ENCODE measurements at regions not wholly inside any gene's neighbourhood (a gene's known extent, or its start where the extent isn't known, plus 50 kb on each side); places are given as distances from the start of the nearest gene placed in this dataset.

DNA sequence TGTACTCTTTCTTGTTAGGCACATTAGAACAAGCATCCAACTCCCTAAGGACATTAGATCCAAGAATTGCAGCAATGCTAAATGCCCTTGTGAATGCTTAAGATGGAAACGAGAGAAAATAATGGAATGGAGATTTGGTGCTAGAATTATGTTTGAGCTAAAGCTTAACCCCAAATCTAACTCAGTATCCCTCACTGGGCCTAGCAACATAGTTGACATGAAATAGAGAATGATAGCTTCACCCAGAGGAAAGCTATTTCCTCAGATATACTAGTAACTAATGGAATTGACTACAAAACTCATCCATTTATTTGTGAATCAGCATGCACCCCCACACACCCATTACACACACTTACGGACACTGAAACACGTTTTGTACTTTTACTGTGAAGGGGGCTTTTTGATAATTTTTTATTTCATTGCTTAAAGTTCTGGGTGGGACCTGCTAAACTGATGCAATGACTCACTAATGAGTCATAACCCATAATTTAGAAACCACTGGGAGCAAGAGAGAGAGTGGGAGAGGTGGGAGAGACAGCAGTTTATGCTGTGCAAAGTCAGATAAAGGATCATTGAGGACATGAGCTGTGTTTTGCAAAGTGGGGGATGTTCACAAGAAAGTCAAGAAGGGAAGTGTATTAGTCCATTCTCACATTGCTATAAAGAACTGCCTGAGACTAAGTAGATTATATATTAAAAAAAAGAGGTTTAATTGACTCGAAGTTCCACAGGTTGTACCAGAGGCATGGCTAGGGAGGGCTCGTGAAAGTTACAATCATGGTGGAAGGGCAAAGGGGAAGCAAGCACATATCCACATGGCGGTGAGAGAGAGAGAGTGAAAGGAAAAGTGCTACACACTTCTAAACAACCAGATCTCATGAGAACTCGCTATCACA lies 382.7 kb downstream of the SFMBT2 start:
- no peaks in the 10 kb centered on the region for H3K4me1 Mint-ChIP-seq
- H3K36me3 Mint-ChIP-seq (ENCODE audit: low read depth) = no peaks in the 10 kb centered on the region
- no peak overlapping the region for H3K27ac Mint-ChIP-seq
- peaks cover 13% of the 10 kb centered on the region for H3K9me3 Mint-ChIP-seq
- TF ChIP-seq, protein P1, sequence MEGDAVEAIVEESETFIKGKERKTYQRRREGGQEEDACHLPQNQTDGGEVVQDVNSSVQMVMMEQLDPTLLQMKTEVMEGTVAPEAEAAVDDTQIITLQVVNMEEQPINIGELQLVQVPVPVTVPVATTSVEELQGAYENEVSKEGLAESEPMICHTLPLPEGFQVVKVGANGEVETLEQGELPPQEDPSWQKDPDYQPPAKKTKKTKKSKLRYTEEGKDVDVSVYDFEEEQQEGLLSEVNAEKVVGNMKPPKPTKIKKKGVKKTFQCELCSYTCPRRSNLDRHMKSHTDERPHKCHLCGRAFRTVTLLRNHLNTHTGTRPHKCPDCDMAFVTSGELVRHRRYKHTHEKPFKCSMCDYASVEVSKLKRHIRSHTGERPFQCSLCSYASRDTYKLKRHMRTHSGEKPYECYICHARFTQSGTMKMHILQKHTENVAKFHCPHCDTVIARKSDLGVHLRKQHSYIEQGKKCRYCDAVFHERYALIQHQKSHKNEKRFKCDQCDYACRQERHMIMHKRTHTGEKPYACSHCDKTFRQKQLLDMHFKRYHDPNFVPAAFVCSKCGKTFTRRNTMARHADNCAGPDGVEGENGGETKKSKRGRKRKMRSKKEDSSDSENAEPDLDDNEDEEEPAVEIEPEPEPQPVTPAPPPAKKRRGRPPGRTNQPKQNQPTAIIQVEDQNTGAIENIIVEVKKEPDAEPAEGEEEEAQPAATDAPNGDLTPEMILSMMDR (IDR thresholded peaks at IDR 0.05) = no peak
- H3K4me3 Mint-ChIP-seq = no peak overlapping the region
- H3K27me3 Mint-ChIP-seq (ENCODE audit: low read depth, poor library complexity) = peaks cover 2% of the 10 kb centered on the region
- DNase-seq = no peak

DNA sequence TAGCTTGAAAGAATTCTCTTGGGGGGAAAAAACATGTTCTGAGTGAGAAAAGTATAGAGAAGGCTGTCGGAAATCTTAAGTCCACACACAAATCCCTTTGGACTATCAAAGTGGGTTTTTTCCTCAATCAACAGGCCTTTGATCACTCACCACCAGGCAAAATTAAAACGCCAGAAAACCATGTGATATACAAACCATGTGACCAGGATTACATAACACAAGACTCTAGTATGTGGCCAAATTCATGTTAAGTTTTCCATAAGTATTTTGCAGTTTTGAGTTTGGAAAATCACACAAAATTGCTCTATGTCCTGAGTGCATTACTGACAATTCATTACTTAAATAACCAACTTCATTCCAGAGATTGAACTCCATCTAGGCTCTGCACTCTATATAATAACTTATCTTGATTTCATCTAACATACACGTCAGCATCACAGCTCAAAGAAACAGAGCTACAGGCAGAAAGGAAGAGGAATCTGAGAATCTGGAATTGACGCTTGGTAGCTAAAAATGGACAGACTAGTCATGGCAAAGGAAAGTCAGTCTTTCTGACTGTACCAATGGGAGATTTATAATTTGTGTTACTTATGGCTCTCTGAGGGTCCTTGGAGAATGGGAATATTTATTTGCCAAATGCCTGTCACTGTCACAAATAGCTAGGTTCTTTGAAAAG lies 383.5 kb downstream of the SFMBT2 start:
- Mint-ChIP-seq H3K27me3 (ENCODE audit: low read depth, poor library complexity) (peaks cover 2% of the 10 kb centered on the region), H3K27ac (no peak overlapping the region), H3K4me1 (no peaks in the 10 kb centered on the region), H3K4me3 (no peak overlapping the region), H3K9me3 (peaks cover 16% of the 10 kb centered on the region), H3K36me3 (ENCODE audit: low read depth) (no peaks in the 10 kb centered on the region)
- TF ChIP-seq, protein P1 (IDR thresholded peaks at IDR 0.05) = no peak
- no peak for DNase-seq

DNA sequence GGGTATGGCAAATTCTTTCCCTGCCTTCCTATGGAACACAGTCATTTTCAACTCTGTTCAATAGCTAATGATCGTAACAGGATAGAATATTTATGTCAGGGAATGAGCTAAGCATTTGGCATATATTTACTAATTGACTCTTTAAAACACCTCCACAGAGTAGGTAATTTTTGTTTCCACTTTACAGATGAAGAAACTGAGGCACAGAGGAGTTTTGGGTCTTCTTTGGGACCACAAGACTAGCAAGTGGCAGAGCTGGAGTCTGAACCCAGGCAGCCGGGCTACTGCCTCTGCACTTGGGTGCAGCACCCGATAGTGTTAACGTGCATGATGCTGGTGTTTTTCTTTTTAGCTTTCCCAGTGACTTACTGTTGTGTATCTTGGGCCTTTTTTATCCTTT lies 384.0 kb downstream of the SFMBT2 start:
- peaks cover 16% of the 10 kb centered on the region for H3K9me3 Mint-ChIP-seq
- H3K4me1 Mint-ChIP-seq = no peaks in the 10 kb centered on the region
- no peak overlapping the region for H3K4me3 Mint-ChIP-seq
- H3K27ac Mint-ChIP-seq = no peak overlapping the region
- TF ChIP-seq, protein P1 (IDR thresholded peaks at IDR 0.05) = no peak
- H3K27me3 Mint-ChIP-seq (ENCODE audit: low read depth, poor library complexity) = peaks cover 2% of the 10 kb centered on the region
- H3K36me3 Mint-ChIP-seq (ENCODE audit: low read depth) = no peaks in the 10 kb centered on the region
- DNase-seq = no peak

DNA sequence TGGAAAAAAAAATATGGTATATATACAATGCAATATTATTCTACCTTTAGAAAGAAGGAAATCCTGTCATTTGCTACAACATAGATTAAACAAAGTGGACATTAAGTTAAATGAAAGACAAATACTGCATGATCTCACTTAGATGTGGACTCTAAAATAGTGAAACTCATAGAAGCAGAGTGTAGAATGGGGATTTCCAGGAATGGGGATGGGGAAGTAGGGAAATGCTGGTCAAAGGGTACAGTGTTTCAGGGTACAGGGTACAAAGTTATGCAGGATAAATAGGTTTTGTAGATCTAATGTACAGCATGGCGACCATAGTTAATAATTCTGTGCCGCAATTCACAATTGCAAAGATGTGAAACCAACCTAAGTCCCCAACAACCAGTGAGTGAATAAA lies 385.5 kb downstream of the SFMBT2 start:
- Mint-ChIP-seq H3K27me3 (ENCODE audit: low read depth, poor library complexity) (peaks cover 2% of the 10 kb centered on the region), H3K27ac (no peak overlapping the region), H3K9me3 (peaks cover 14% of the 10 kb centered on the region), H3K4me3 (no peak overlapping the region), H3K36me3 (ENCODE audit: low read depth) (no peaks in the 10 kb centered on the region), H3K4me1 (no peaks in the 10 kb centered on the region)
- DNase-seq = no peak
- TF ChIP-seq, protein P1 (IDR thresholded peaks at IDR 0.05) = no peak

DNA sequence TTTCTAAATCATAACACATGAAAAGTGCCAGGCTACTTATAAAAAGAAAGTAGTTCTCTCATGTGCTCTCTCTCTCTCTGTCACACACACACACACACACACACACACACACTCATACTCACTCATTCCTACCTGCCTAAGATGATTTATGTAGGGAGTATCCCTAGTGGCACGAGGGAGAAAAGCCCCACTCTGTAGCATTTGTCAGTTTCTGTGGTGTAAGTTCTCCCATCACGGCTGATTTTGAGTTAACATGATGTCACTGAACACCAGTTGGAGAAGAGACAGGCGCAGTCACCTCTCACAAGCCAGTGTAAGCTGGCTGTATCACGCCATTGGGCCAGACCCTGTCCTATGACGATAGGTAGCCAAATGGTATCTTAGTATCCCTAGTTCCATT lies 395.4 kb downstream of the SFMBT2 start:
- Mint-ChIP-seq H3K27ac (no peak overlapping the region), H3K9me3 (peaks cover 24% of the 10 kb centered on the region), H3K27me3 (ENCODE audit: low read depth, poor library complexity) (peaks cover 4% of the 10 kb centered on the region), H3K4me3 (no peak overlapping the region), H3K36me3 (ENCODE audit: low read depth) (peaks cover 9% of the 10 kb centered on the region), H3K4me1 (peaks cover 6% of the 10 kb centered on the region)
- DNase-seq = no peak
- TF ChIP-seq, protein P1 (IDR thresholded peaks at IDR 0.05) = no peak

Measured in nephron progenitor cell (in vitro differentiated cells).